Astrocyte of the cerebellum (primary cell): ENCODE measurements at regions not wholly inside any gene's neighbourhood (a gene's known extent, or its start where the extent isn't known, plus 50 kb on each side); places are given as distances from the start of the nearest gene placed in this dataset.

Experiments used
- DNase-seq: peaks from one replicate; pipeline ENCODE4 v3.0.0-alpha.2; 2011; ENCODE audit warnings: low read depth
- H3K4me3 ChIP-seq: 2 replicates; pipeline ENCODE4 v1.5.1; 2011; ENCODE audit warnings: mild to moderate bottlenecking, low read depth, low read length, moderate library complexity
- CTCF ChIP-seq: IDR thresholded peaks from 2 replicates; pipeline ENCODE4 v1.5.1; 2012; ENCODE audit warnings: low read length, low read depth, moderate library complexity, mild to moderate bottlenecking; ENCODE audit errors: missing control alignments
- in situ Hi-C: cut with HindIII; loops from 2 replicates; pipeline ENCODE4 v1.10.0; 2017; ENCODE audit warnings: low sequenced_read_pairs

- no peak for TF ChIP-seq CTCF
- H3K4me3 ChIP-seq = no peak overlapping the region
- no peak for DNase-seq
These were observed 1046.9 kb downstream of the AACS start for GRCh38 chr12:126112141-126112540.

GRCh38 chr12:126112849-126113248 is 1047.6 kb downstream of the AACS start:
- DNase-seq = no peak
- in situ Hi-C loops = no loop called here
- no peak for TF ChIP-seq CTCF
- H3K4me3 ChIP-seq = no peak overlapping the region

More at GRCh38 chr12:126112141-126112540, 1046.9 kb downstream of the AACS start:
- in situ Hi-C loops = no loop called here

- no peak overlapping the region for H3K4me3 ChIP-seq
- DNase-seq = no peak
- in situ Hi-C loops = no loop called here
- no peak for TF ChIP-seq CTCF
These were observed 1049.2 kb downstream of the AACS start for GRCh38 chr12:126114441-126114840.

GRCh38 chr12:126117502-126117901 is 1052.3 kb downstream of the AACS start:
- in situ Hi-C loops = no loop called here
- no peak for TF ChIP-seq CTCF
- no peak for DNase-seq
- H3K4me3 ChIP-seq = no peak overlapping the region

- in situ Hi-C loops = no loop called here
- DNase-seq = no peak
- peak; percentile 22 for TF ChIP-seq CTCF
- no peak overlapping the region for H3K4me3 ChIP-seq
These were observed 1074.1 kb downstream of the AACS start for GRCh38 chr12:126139355-126139754.

- DNase-seq = no peak
- in situ Hi-C loops = no loop called here
- no peak for TF ChIP-seq CTCF
- H3K4me3 ChIP-seq = no peak overlapping the region
These were observed 1079.4 kb downstream of the AACS start for GRCh38 chr12:126144603-126145002.

GRCh38 chr12:126147321-126147720 is 1082.1 kb downstream of the AACS start:
- TF ChIP-seq CTCF = no peak
- in situ Hi-C loops = no loop called here
- no peak for DNase-seq
- H3K4me3 ChIP-seq = no peak overlapping the region
